ENCODE measurements at regions not wholly inside any gene's neighbourhood (a gene's known extent, or its start where the extent isn't known, plus 50 kb on each side); places are given as distances from the start of the nearest gene placed in this dataset.

DNA sequence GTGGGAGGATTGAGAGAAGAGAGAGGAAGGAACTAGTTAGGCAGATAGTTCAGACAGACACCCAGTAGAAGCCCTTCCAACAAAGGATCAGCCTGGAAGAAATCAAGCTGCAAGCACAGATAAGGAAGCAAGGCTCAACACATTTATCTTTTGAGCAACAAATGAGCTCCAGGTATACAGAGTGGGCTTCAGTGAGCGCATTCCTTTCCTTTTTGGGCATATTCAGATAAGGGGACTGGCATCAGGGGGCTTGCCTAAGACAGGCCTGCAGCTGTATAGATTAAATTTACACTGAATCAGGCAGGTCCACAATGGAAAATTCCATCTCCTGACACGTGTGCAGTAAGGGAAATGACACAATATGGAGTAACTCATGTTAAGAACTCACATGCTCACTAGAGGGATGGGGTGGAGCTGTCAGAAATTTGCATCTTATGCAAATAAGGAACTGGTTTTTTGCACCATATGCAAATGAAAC, 147.2 kb downstream of the AKR1D1 start (continued):
- TF ChIP-seq NFE2L1 (CRISPR knock-in tag; IDR thresholded peaks at IDR 0.05) (no peak), SMAD4 (CRISPR knock-in tag; IDR thresholded peaks at IDR 0.05) (no peak), CBFB (CRISPR knock-in tag; IDR thresholded peaks at IDR 0.05; ENCODE audit: low read depth) (no peak), IRF2 (CRISPR knock-in tag; IDR thresholded peaks at IDR 0.05; ENCODE audit: borderline replicate concordance, low read depth) (no peak), TEAD1 (CRISPR knock-in tag; IDR thresholded peaks at IDR 0.05) (no peak)
- TF ChIP-seq, protein P1, sequence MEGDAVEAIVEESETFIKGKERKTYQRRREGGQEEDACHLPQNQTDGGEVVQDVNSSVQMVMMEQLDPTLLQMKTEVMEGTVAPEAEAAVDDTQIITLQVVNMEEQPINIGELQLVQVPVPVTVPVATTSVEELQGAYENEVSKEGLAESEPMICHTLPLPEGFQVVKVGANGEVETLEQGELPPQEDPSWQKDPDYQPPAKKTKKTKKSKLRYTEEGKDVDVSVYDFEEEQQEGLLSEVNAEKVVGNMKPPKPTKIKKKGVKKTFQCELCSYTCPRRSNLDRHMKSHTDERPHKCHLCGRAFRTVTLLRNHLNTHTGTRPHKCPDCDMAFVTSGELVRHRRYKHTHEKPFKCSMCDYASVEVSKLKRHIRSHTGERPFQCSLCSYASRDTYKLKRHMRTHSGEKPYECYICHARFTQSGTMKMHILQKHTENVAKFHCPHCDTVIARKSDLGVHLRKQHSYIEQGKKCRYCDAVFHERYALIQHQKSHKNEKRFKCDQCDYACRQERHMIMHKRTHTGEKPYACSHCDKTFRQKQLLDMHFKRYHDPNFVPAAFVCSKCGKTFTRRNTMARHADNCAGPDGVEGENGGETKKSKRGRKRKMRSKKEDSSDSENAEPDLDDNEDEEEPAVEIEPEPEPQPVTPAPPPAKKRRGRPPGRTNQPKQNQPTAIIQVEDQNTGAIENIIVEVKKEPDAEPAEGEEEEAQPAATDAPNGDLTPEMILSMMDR (IDR thresholded peaks at IDR 0.05) = no peak
- TF ChIP-seq, protein P2, sequence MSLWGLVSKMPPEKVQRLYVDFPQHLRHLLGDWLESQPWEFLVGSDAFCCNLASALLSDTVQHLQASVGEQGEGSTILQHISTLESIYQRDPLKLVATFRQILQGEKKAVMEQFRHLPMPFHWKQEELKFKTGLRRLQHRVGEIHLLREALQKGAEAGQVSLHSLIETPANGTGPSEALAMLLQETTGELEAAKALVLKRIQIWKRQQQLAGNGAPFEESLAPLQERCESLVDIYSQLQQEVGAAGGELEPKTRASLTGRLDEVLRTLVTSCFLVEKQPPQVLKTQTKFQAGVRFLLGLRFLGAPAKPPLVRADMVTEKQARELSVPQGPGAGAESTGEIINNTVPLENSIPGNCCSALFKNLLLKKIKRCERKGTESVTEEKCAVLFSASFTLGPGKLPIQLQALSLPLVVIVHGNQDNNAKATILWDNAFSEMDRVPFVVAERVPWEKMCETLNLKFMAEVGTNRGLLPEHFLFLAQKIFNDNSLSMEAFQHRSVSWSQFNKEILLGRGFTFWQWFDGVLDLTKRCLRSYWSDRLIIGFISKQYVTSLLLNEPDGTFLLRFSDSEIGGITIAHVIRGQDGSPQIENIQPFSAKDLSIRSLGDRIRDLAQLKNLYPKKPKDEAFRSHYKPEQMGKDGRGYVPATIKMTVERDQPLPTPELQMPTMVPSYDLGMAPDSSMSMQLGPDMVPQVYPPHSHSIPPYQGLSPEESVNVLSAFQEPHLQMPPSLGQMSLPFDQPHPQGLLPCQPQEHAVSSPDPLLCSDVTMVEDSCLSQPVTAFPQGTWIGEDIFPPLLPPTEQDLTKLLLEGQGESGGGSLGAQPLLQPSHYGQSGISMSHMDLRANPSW (CRISPR knock-in tag; conservative IDR thresholded peaks at IDR 0.05; ENCODE audit: low read depth) = no peak
- TF ChIP-seq, protein P3, sequence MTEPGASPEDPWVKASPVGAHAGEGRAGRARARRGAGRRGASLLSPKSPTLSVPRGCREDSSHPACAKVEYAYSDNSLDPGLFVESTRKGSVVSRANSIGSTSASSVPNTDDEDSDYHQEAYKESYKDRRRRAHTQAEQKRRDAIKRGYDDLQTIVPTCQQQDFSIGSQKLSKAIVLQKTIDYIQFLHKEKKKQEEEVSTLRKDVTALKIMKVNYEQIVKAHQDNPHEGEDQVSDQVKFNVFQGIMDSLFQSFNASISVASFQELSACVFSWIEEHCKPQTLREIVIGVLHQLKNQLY (CRISPR knock-in tag; IDR thresholded peaks at IDR 0.05) = no peak
- TF ChIP-seq, protein P4, sequence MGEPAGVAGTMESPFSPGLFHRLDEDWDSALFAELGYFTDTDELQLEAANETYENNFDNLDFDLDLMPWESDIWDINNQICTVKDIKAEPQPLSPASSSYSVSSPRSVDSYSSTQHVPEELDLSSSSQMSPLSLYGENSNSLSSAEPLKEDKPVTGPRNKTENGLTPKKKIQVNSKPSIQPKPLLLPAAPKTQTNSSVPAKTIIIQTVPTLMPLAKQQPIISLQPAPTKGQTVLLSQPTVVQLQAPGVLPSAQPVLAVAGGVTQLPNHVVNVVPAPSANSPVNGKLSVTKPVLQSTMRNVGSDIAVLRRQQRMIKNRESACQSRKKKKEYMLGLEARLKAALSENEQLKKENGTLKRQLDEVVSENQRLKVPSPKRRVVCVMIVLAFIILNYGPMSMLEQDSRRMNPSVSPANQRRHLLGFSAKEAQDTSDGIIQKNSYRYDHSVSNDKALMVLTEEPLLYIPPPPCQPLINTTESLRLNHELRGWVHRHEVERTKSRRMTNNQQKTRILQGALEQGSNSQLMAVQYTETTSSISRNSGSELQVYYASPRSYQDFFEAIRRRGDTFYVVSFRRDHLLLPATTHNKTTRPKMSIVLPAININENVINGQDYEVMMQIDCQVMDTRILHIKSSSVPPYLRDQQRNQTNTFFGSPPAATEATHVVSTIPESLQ (CRISPR knock-in tag; IDR thresholded peaks at IDR 0.05) = no peak
- TF ChIP-seq, protein P5, sequence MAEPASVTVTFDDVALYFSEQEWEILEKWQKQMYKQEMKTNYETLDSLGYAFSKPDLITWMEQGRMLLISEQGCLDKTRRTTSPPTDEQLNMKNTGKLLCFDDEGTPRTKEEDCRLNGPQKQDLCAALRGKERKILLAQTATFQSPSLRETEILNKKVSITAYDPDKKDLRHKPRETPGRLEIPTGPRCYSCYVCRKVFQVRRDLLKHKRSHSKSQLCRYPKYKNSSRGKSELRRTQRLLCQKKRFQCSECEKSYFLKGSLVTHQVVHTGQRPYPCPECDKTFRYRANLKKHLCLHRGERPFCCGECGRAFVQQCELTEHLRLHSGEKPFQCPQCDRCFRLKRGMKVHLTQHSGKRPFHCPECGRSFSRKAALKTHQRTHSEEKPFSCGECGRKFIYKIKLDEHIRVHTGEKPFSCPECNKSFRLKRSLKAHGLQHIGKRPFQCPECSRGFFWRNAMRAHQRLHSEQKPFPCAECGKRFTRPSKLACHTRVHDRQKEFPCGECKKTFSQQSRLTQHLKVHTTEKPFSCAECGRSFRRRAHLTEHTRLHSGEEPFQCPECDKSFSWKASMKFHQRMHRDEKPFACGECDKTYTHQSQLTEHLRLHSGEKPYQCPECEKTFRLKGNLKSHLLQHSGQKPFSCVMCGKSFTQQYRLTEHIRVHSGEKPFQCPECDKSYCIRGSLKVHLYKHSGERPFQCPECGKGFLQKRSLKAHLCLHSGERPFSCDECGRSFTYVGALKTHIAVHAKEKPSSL (CRISPR knock-in tag; conservative IDR thresholded peaks at IDR 0.05) = no peak
- TF ChIP-seq, protein P6, sequence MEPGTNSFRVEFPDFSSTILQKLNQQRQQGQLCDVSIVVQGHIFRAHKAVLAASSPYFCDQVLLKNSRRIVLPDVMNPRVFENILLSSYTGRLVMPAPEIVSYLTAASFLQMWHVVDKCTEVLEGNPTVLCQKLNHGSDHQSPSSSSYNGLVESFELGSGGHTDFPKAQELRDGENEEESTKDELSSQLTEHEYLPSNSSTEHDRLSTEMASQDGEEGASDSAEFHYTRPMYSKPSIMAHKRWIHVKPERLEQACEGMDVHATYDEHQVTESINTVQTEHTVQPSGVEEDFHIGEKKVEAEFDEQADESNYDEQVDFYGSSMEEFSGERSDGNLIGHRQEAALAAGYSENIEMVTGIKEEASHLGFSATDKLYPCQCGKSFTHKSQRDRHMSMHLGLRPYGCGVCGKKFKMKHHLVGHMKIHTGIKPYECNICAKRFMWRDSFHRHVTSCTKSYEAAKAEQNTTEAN (CRISPR knock-in tag; IDR thresholded peaks at IDR 0.05) = no peak

DNA sequence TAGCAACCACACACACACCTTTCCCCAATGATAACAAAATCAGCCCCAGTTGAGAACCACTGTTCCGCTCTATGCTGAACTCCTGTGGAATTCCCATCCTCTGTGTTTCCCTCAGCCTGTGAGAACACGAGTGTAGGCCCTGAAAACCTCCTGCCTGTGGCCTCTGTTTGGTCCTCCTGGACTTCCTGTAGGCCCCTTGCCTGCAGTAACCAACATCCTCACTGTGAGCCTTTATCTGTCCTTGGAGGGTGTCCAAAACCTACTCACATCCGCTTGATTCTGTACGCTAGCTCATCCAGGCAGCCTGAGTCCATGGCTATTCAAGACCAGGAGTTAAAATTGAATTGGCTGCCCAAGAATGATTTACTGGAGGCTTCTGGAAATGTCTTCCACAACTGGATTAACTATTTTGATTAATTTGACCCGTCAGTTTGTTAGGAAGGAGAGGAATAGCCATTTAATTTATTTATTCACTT, 149.8 kb downstream of the AKR1D1 start:
- Mint-ChIP-seq H3K4me3 (no peak overlapping the region), H3K27ac (no peak overlapping the region), H3K9me3 (peaks cover 43% of the 10 kb centered on the region), H3K36me3 (peaks cover 38% of the 10 kb centered on the region), H3K27me3 (ENCODE audit: low read depth) (no peaks in the 10 kb centered on the region), H3K4me1 (peaks cover 14% of the 10 kb centered on the region)
- no peak for ATAC-seq
- CTCF ChIA-PET = no interaction called here
- POLR2A ChIA-PET = no interaction called here
- DNase-seq (ENCODE audit: low spot score) = no peak
- TF ChIP-seq ZNF317 (CRISPR knock-in tag; IDR thresholded peaks at IDR 0.05; ENCODE audit: borderline replicate concordance, low read depth) (no peak), CREB1 (CRISPR knock-in tag; IDR thresholded peaks at IDR 0.05) (no peak)
- TF ChIP-seq, protein P7, sequence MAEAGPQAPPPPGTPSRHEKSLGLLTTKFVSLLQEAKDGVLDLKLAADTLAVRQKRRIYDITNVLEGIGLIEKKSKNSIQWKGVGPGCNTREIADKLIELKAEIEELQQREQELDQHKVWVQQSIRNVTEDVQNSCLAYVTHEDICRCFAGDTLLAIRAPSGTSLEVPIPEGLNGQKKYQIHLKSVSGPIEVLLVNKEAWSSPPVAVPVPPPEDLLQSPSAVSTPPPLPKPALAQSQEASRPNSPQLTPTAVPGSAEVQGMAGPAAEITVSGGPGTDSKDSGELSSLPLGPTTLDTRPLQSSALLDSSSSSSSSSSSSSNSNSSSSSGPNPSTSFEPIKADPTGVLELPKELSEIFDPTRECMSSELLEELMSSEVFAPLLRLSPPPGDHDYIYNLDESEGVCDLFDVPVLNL (CRISPR knock-in tag; IDR thresholded peaks at IDR 0.05; ENCODE audit: borderline replicate concordance, low read depth) = no peak
- TF ChIP-seq, protein P8, sequence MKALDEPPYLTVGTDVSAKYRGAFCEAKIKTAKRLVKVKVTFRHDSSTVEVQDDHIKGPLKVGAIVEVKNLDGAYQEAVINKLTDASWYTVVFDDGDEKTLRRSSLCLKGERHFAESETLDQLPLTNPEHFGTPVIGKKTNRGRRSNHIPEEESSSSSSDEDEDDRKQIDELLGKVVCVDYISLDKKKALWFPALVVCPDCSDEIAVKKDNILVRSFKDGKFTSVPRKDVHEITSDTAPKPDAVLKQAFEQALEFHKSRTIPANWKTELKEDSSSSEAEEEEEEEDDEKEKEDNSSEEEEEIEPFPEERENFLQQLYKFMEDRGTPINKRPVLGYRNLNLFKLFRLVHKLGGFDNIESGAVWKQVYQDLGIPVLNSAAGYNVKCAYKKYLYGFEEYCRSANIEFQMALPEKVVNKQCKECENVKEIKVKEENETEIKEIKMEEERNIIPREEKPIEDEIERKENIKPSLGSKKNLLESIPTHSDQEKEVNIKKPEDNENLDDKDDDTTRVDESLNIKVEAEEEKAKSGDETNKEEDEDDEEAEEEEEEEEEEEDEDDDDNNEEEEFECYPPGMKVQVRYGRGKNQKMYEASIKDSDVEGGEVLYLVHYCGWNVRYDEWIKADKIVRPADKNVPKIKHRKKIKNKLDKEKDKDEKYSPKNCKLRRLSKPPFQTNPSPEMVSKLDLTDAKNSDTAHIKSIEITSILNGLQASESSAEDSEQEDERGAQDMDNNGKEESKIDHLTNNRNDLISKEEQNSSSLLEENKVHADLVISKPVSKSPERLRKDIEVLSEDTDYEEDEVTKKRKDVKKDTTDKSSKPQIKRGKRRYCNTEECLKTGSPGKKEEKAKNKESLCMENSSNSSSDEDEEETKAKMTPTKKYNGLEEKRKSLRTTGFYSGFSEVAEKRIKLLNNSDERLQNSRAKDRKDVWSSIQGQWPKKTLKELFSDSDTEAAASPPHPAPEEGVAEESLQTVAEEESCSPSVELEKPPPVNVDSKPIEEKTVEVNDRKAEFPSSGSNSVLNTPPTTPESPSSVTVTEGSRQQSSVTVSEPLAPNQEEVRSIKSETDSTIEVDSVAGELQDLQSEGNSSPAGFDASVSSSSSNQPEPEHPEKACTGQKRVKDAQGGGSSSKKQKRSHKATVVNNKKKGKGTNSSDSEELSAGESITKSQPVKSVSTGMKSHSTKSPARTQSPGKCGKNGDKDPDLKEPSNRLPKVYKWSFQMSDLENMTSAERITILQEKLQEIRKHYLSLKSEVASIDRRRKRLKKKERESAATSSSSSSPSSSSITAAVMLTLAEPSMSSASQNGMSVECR (CRISPR knock-in tag; IDR thresholded peaks at IDR 0.05; ENCODE audit: borderline replicate concordance) = no peak
